H1 (cell line): ENCODE measurements at regions not wholly inside any gene's neighbourhood (a gene's known extent, or its start where the extent isn't known, plus 50 kb on each side); places are given as distances from the start of the nearest gene placed in this dataset.

Experiments
- CTCF ChIA-PET: fragments of 300-600 bp; sonication (Branson Sonifier 250); formaldehyde crosslinking; loops from one replicate; lab custom pipeline; 2021; ENCODE audit not compliant: partially characterized antibody; lab: Charles Lee
- POLR2A ChIA-PET: fragments of 300-600 bp; sonication (Branson Sonifier 250); formaldehyde crosslinking; loops from one replicate; lab custom pipeline; 2021; ENCODE audit warnings: inconsistent platforms; ENCODE audit not compliant: partially characterized antibody; lab: Charles Lee
- DNase-seq, 2 experiments: peaks; one replicate each; pipeline versions ENCODE4 v3.0.0 to v3.0.0-alpha.2; 2010 to 2022; ENCODE audit warnings: low spot score in 2 of 2, low read depth in 1 of 2, mixed read lengths in 1 of 2
- FAIRE-seq: peaks from 2 replicates; lab custom pipeline; 2011; peaks lifted over from hg19 to GRCh38; lab: Jason Lieb, UNC
- H2AFZ ChIP-seq: 2 replicates; pipeline ENCODE4 v1.8.1; 2012; ENCODE audit warnings: low read length, inconsistent platforms
- H2AK5ac ChIP-seq: 2 replicates; pipeline ENCODE4 v1.6.1; 2013; ENCODE audit warnings: low read depth, low read length
- H2BK120ac ChIP-seq: replicated peaks from 2 replicates; pipeline ENCODE3; 2013; ENCODE audit warnings: low read depth, low read length, inconsistent platforms
- H2BK12ac ChIP-seq: 2 replicates; pipeline ENCODE4 v1.6.1; 2013; ENCODE audit warnings: low read depth, low read length
- H2BK15ac ChIP-seq: 2 replicates; pipeline ENCODE4 v1.6.1; 2013; ENCODE audit warnings: low read length
- H2BK20ac ChIP-seq: 2 replicates; pipeline ENCODE4 v1.6.1; 2013; ENCODE audit warnings: low read length
- H2BK5ac ChIP-seq: 2 replicates; pipeline ENCODE4 v1.6.1; 2013; ENCODE audit warnings: low read depth, low read length
- H3K14ac ChIP-seq: 2 replicates; pipeline ENCODE4 v1.6.1; 2013; ENCODE audit warnings: inconsistent platforms; ENCODE audit not compliant: insufficient read length
- H3K18ac ChIP-seq: 2 replicates; pipeline ENCODE4 v1.6.1; 2013; ENCODE audit warnings: low read length; ENCODE audit errors: extremely low read depth
- H3K23ac ChIP-seq: 2 replicates; pipeline ENCODE4 v1.6.1; 2013; ENCODE audit warnings: inconsistent platforms; ENCODE audit not compliant: insufficient read length
- H3K23me2 ChIP-seq: 2 replicates; pipeline ENCODE4 v1.6.1; 2013; ENCODE audit warnings: low read depth, low read length
- H3K27ac ChIP-seq: 2 replicates; pipeline ENCODE4 v1.6.1; 2011; ENCODE audit warnings: low read depth, low read length, inconsistent platforms
- H3K27me3 ChIP-seq, 4 experiments: replicated peaks in 1 of 4; 1 replicate in 1 of 4; 2 replicates in 3 of 4; pipeline versions ENCODE4 v1.6.1 to v1.8.1; 2011 to 2013; ENCODE audit warnings: low read length in 3 of 4, mild to moderate bottlenecking in 3 of 4, inconsistent platforms in 2 of 4, mixed read lengths in 2 of 4, moderate library complexity in 1 of 4; ENCODE audit not compliant: control insufficient read depth in 3 of 4, insufficient read depth in 3 of 4; ENCODE audit errors: extremely low read depth in 1 of 4
- H3K36me3 ChIP-seq, 4 experiments: 2 replicates each; pipeline versions ENCODE4 v1.6.1 to v1.8.1; 2011 to 2013; ENCODE audit warnings: mild to moderate bottlenecking in 4 of 4, low read length in 3 of 4, moderate library complexity in 2 of 4, control low read depth in 1 of 4, inconsistent platforms in 1 of 4; ENCODE audit not compliant: insufficient read depth in 4 of 4, control insufficient read depth in 2 of 4
- H3K4ac ChIP-seq: replicated peaks from 2 replicates; pipeline ENCODE3; 2013; ENCODE audit warnings: low read length, low read depth, mixed read lengths, inconsistent platforms; ENCODE audit not compliant: insufficient read length
- H3K4me1 ChIP-seq, 4 experiments: replicated peaks in 1 of 4; 1 replicate in 1 of 4; 2 replicates in 3 of 4; pipeline versions ENCODE4 v1.6.1 to v1.8.1; 2011 to 2013; ENCODE audit warnings: low read length in 3 of 4, inconsistent platforms in 2 of 4, mixed read lengths in 1 of 4; ENCODE audit not compliant: insufficient read depth in 4 of 4, control insufficient read depth in 3 of 4
- H3K4me2 ChIP-seq, 2 experiments: 2 replicates each; pipeline versions ENCODE4 v1.6.1 to v1.8.1; 2011 to 2013; ENCODE audit warnings: low read depth in 2 of 2, low read length in 2 of 2, control low read depth in 1 of 2, inconsistent platforms in 1 of 2, mild to moderate bottlenecking in 1 of 2; ENCODE audit not compliant: insufficient read depth in 1 of 2
- H3K4me3 ChIP-seq, 4 experiments: fragments of 200-600, 300-600 bp in 1 of 4; sonication (generic), shearing (Covaris generic), sonication (Bioruptor Twin) in 1 of 4; 2 replicates each; pipeline versions ENCODE4 v1.5.1 to v1.8.1; 2011 to 2016; ENCODE audit warnings: low read length in 4 of 4, low read depth in 3 of 4, control low read depth in 2 of 4, inconsistent platforms in 2 of 4, mild to moderate bottlenecking in 2 of 4, mixed read lengths in 1 of 4, moderate library complexity in 1 of 4; ENCODE audit not compliant: insufficient read depth in 2 of 4; ENCODE audit errors: extremely low read depth in 1 of 4
- H3K56ac ChIP-seq: replicated peaks from 2 replicates; pipeline ENCODE3; 2013; ENCODE audit warnings: low read depth, mild to moderate bottlenecking, mixed read lengths, low read length, inconsistent platforms; ENCODE audit not compliant: insufficient read length
- H3K79me1 ChIP-seq: 2 replicates; pipeline ENCODE4 v1.6.1; 2013; ENCODE audit warnings: low read depth, low read length, control low read depth
- H3K79me2 ChIP-seq, 2 experiments: 2 replicates each; pipeline versions ENCODE4 v1.6.1 to v1.8.1; 2012 to 2013; ENCODE audit warnings: low read length in 2 of 2, mild to moderate bottlenecking in 2 of 2, inconsistent platforms in 1 of 2; ENCODE audit not compliant: insufficient read depth in 2 of 2, control insufficient read depth in 1 of 2
- H3K9ac ChIP-seq, 4 experiments: replicated peaks in 1 of 4; 1 replicate in 1 of 4; 2 replicates in 3 of 4; pipeline versions ENCODE4 v1.6.1 to v1.8.1; 2011 to 2013; ENCODE audit warnings: low read depth in 3 of 4, low read length in 3 of 4, control low read depth in 2 of 4, mild to moderate bottlenecking in 2 of 4, moderate library complexity in 2 of 4, inconsistent platforms in 1 of 4; ENCODE audit errors: extremely low read depth in 1 of 4
- H3K9me3 ChIP-seq, 2 experiments: 2 replicates each; pipeline versions ENCODE4 v1.6.1 to v1.8.1; 2012 to 2013; ENCODE audit warnings: mild to moderate bottlenecking in 2 of 2, moderate library complexity in 2 of 2, control low read depth in 1 of 2, inconsistent platforms in 1 of 2, low read depth in 1 of 2, low read length in 1 of 2, mixed read lengths in 1 of 2; ENCODE audit not compliant: insufficient read depth in 2 of 2
- H4K20me1 ChIP-seq, 2 experiments: replicated peaks in 1 of 2; 2 replicates each; pipeline versions ENCODE3 to v1.8.1; 2011 to 2013; ENCODE audit warnings: inconsistent platforms in 2 of 2, low read length in 2 of 2, mild to moderate bottlenecking in 1 of 2; ENCODE audit not compliant: insufficient read depth in 2 of 2, control insufficient read depth in 1 of 2
- H4K5ac ChIP-seq: 2 replicates; pipeline ENCODE4 v1.6.1; 2013; ENCODE audit warnings: low read length, low read depth, mixed read lengths, inconsistent platforms; ENCODE audit not compliant: insufficient read length
- H4K8ac ChIP-seq: 2 replicates; pipeline ENCODE4 v1.8.0; 2013; ENCODE audit warnings: mild to moderate bottlenecking, moderate library complexity, low read length, inconsistent platforms; ENCODE audit not compliant: insufficient read depth; ENCODE audit errors: extremely low read depth
- H4K91ac ChIP-seq: replicated peaks from 2 replicates; pipeline ENCODE3; 2013; ENCODE audit warnings: low read length, mixed read lengths, inconsistent platforms; ENCODE audit not compliant: insufficient read length
- ATF2 ChIP-seq: IDR thresholded peaks from 2 replicates; pipeline ENCODE4 v1.6.1; 2012; ENCODE audit warnings: low read length, inconsistent platforms
- BCL11A ChIP-seq, 2 experiments: IDR thresholded peaks; one replicate each; pipeline ENCODE4 v1.6.1; 2011; ENCODE audit warnings: low read depth in 2 of 2, low read length in 2 of 2, mild to moderate bottlenecking in 2 of 2
- MAFK ChIP-seq: IDR thresholded peaks from 2 replicates; pipeline ENCODE4 v1.6.1; 2012; ENCODE audit warnings: low read depth, mild to moderate bottlenecking, improper control_type of control experiment, low read length
- POU5F1 ChIP-seq: IDR thresholded peaks from 2 replicates; pipeline ENCODE4 v1.6.1; 2011; ENCODE audit warnings: low read depth, mild to moderate bottlenecking, low read length, moderate library complexity
- RNF2 ChIP-seq: fragments of 200-900, 300-1000 bp; sonication (generic); IDR thresholded peaks from 2 replicates; pipeline ENCODE4 v1.7.1; 2016; ENCODE audit warnings: borderline replicate concordance, low read depth, mild to moderate bottlenecking, antibody characterized with exemption, low read length; ENCODE audit not compliant: poor library complexity, severe bottlenecking; ENCODE audit errors: missing control alignments
- TAF7 ChIP-seq: optimal IDR thresholded peaks from 2 replicates; pipeline ENCODE3; 2011; ENCODE audit warnings: low read depth, mild to moderate bottlenecking, inconsistent platforms, low read length, moderate library complexity, borderline replicate concordance
- TBP ChIP-seq: IDR thresholded peaks from 2 replicates; pipeline ENCODE4 v1.6.1; 2011; ENCODE audit warnings: low read depth, low read length, improper control_type of control experiment
- YY1 ChIP-seq: IDR thresholded peaks from 2 replicates; pipeline ENCODE4 v1.6.1; 2011; ENCODE audit warnings: low read depth, mild to moderate bottlenecking, low read length
- WGBS, 2 experiments: shearing (Covaris generic) in 1 of 2; methylation state at CpG; one replicate each; pipeline versions ENCODE4 v1.1.6 to v1.1.7; 2013 to 2015; ENCODE audit warnings: low lambda C conversion rate in 2 of 2, mixed read lengths in 2 of 2, inconsistent platforms in 1 of 2, low coverage in 1 of 2, missing lambda C conversion rate in 1 of 2; ENCODE audit not compliant: insufficient replicate concordance in 2 of 2, insufficient coverage in 1 of 2, insufficient read length in 1 of 2; ENCODE audit errors: extremely low coverage in 1 of 2, missing lambda C conversion rate in 1 of 2; 5-methylcytosine and 5-hydroxymethylcytosine counted together

- Histone ChIP-seq H4K91ac (no peak overlapping the region), H2AFZ (no peak overlapping the region), H2BK120ac (no peak overlapping the region), H2BK12ac (no peak overlapping the region), H3K9me3 (no peaks in the 10 kb centered on the region; a peak in 1 of 4 replicates), H3K56ac (no peak overlapping the region), H3K23me2 (no peaks in the 10 kb centered on the region), H3K27me3 (no peaks in the 10 kb centered on the region), H2AK5ac (no peak overlapping the region), H3K9ac (no peak overlapping the region), H2BK5ac (no peak overlapping the region), H4K5ac (no peak overlapping the region), H3K18ac (no peak overlapping the region), H3K4me3 (no peak overlapping the region), H3K4me2 (no peak overlapping the region), H3K4ac (no peak overlapping the region), H4K8ac (no peak overlapping the region), H3K36me3 (no peaks in the 10 kb centered on the region), H3K14ac (no peak overlapping the region), H3K79me2 (no peaks in the 10 kb centered on the region), H2BK15ac (no peak overlapping the region), H3K4me1 (no peaks in the 10 kb centered on the region), H3K27ac (no peak overlapping the region), H3K79me1 (no peaks in the 10 kb centered on the region), H4K20me1 (no peaks in the 10 kb centered on the region), H3K23ac (no peak overlapping the region), H2BK20ac (no peak overlapping the region)
- TF ChIP-seq TAF7 (no peak), MAFK (0 out of 2 replicates have a peak, but pooled peaks have one; percentile 6), ATF2 (no peak), TBP (no peak), BCL11A (IDR thresholded peaks at IDR 0.05; ENCODE audit: low read depth in 2 of 2, low read length in 2 of 2) (no peak), RNF2 (no peak), POU5F1 (no peak), YY1 (no peak)
- FAIRE-seq (no peak), DNase-seq (no peak)
- POLR2A ChIA-PET: no interaction called here
- WGBS, 2 experiments: 94% methylated on average over 1 of the region's 1 CpG; no CpG with 5 or more reads in 1 of the 2 experiments
- CTCF ChIA-PET: interaction anchor here (1.3 kb wide), 1 partner anchor 54 kb away, joined by 3 read pairs; no protein-coding TSS in a partner anchor
These were observed 875.2 kb upstream of the EEF2KMT start for GRCh38 chr16:5972747-5973146.
